ENCODE measurements at regions not wholly inside any gene's neighbourhood (a gene's known extent, or its start where the extent isn't known, plus 50 kb on each side); places are given as distances from the start of the nearest gene placed in this dataset.

DNA sequence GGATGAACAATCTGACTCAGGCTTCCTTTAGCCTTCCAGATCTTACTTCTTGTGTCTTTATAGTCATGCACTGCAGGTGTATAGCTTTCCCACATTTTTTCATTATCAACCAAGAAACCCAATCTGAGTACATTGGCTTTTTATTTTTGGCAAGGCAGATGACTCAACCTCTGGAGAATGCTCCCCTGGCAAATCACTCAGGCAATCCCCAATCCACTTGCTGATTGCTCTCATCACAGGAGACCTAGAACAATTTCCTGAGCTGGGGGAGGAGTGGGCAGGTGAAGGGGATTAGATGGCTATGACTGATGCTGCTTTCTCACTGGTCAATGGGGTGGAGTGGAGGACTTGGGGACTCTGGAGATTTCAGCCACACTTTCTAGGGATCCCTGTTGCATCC, 134.4 kb downstream of the SLC16A9 start:
- intact Hi-C loops (cut with DNase I): no loop called here
- H3K9ac ChIP-seq (ENCODE audit: low read length in 3 of 3): no peak overlapping the region
- TF ChIP-seq CTCF (IDR thresholded peaks at IDR 0.05; ENCODE audit: borderline replicate concordance, extremely low read depth, insufficient read depth): no peak
- H3K27me3 ChIP-seq (ENCODE audit: control insufficient read depth, insufficient read depth, low read length): no peaks in the 10 kb centered on the region
- DNase-seq: no peak
- no peaks in the 10 kb centered on the region for H3K9me3 ChIP-seq (ENCODE audit: control insufficient read depth in 2 of 3, insufficient read depth in 1 of 3, low read length in 3 of 3)
- no peak overlapping the region for H3K27ac ChIP-seq (ENCODE audit: low read depth in 2 of 2, low read length in 2 of 2)
- no peak overlapping the region for H3K4me3 ChIP-seq (ENCODE audit: low read length in 3 of 3)
- no peaks in the 10 kb centered on the region for H3K4me1 ChIP-seq (ENCODE audit: control insufficient read depth in 2 of 3, insufficient read depth in 2 of 3, low read depth in 1 of 3, low read length in 3 of 3)
- no peaks in the 10 kb centered on the region for H3K36me3 ChIP-seq (ENCODE audit: control insufficient read depth in 2 of 3, insufficient read depth in 3 of 3, low read length in 3 of 3)
- FAIRE-seq: no peak

DNA sequence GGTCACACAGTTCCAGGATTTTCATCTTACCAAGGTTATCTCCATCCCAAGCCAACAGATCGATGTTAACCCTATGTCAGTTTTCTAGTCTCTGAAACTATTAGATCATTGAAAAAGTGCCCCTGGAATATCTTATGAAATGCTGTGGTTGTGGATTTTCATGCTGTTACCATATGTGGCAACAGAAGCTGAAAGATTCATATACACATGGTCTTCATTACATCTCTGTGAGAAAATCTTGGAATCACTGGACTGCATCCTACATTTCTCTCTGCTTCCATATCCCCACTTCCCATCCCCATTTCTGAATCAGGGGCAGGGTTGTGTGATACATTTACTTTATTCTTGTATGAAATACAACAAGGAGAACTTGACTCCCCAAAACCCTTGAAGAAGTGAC, 146.1 kb downstream of the SLC16A9 start:
- Histone ChIP-seq H3K27ac (ENCODE audit: low read depth in 2 of 2, low read length in 2 of 2) (no peak overlapping the region), H3K27me3 (ENCODE audit: control insufficient read depth, insufficient read depth, low read length) (no peaks in the 10 kb centered on the region), H3K4me3 (ENCODE audit: low read length in 3 of 3) (no peak overlapping the region), H3K9me3 (ENCODE audit: control insufficient read depth in 2 of 3, insufficient read depth in 1 of 3, low read length in 3 of 3) (no peaks in the 10 kb centered on the region), H3K9ac (ENCODE audit: low read length in 3 of 3) (no peak overlapping the region), H3K36me3 (ENCODE audit: control insufficient read depth in 2 of 3, insufficient read depth in 3 of 3, low read length in 3 of 3) (no peaks in the 10 kb centered on the region), H3K4me1 (ENCODE audit: control insufficient read depth in 2 of 3, insufficient read depth in 2 of 3, low read depth in 1 of 3, low read length in 3 of 3) (no peaks in the 10 kb centered on the region)
- intact Hi-C loops (cut with DNase I): no loop called here
- FAIRE-seq (no peak), DNase-seq (no peak)
- TF ChIP-seq CTCF (IDR thresholded peaks at IDR 0.05; ENCODE audit: borderline replicate concordance, extremely low read depth, insufficient read depth): no peak

GRCh38 chr10:59562126-59562525, 147.5 kb downstream of the SLC16A9 start:
- Histone ChIP-seq H3K9me3 (ENCODE audit: control insufficient read depth in 2 of 3, insufficient read depth in 1 of 3, low read length in 3 of 3) (no peaks in the 10 kb centered on the region), H3K36me3 (ENCODE audit: control insufficient read depth in 2 of 3, insufficient read depth in 3 of 3, low read length in 3 of 3) (no peaks in the 10 kb centered on the region), H3K4me3 (ENCODE audit: low read length in 3 of 3) (no peak overlapping the region), H3K27me3 (ENCODE audit: control insufficient read depth, insufficient read depth, low read length) (no peaks in the 10 kb centered on the region), H3K27ac (ENCODE audit: low read depth in 2 of 2, low read length in 2 of 2) (no peak overlapping the region), H3K4me1 (ENCODE audit: control insufficient read depth in 2 of 3, insufficient read depth in 2 of 3, low read depth in 1 of 3, low read length in 3 of 3) (peaks cover 0 to 2% (median 0%) of the 10 kb centered on the region in 3 donors), H3K9ac (ENCODE audit: low read length in 3 of 3) (no peak overlapping the region)
- DNase-seq (no peak), FAIRE-seq (no peak)
- no peak for TF ChIP-seq CTCF (IDR thresholded peaks at IDR 0.05; ENCODE audit: borderline replicate concordance, extremely low read depth, insufficient read depth)
- intact Hi-C loops (cut with DNase I): no loop called here

- TF ChIP-seq CTCF (IDR thresholded peaks at IDR 0.05; ENCODE audit: borderline replicate concordance, extremely low read depth, insufficient read depth): no peak
- no peaks in the 10 kb centered on the region for H3K9me3 ChIP-seq (ENCODE audit: control insufficient read depth in 2 of 3, insufficient read depth in 1 of 3, low read length in 3 of 3)
- DNase-seq (no peak), FAIRE-seq (no peak)
- H3K9ac ChIP-seq (ENCODE audit: low read length in 3 of 3): no peak overlapping the region
- H3K36me3 ChIP-seq (ENCODE audit: control insufficient read depth in 2 of 3, insufficient read depth in 3 of 3, low read length in 3 of 3): no peaks in the 10 kb centered on the region
- H3K4me1 ChIP-seq (ENCODE audit: control insufficient read depth in 2 of 3, insufficient read depth in 2 of 3, low read depth in 1 of 3, low read length in 3 of 3): peaks cover 0 to 2% (median 0%) of the 10 kb centered on the region in 3 donors
- no peak overlapping the region for H3K4me3 ChIP-seq (ENCODE audit: low read length in 3 of 3)
- H3K27ac ChIP-seq (ENCODE audit: low read depth in 2 of 2, low read length in 2 of 2): no peak overlapping the region
- H3K27me3 ChIP-seq (ENCODE audit: control insufficient read depth, insufficient read depth, low read length): no peaks in the 10 kb centered on the region
- intact Hi-C loops (cut with DNase I): no loop called here
Measured at GRCh38 chr10:59561477-59562121, 148.1 kb downstream of the SLC16A9 start.
